H9 (cell line): ENCODE measurements at regions not wholly inside any gene's neighbourhood (a gene's known extent, or its start where the extent isn't known, plus 50 kb on each side); places are given as distances from the start of the nearest gene placed in this dataset.

Source experiments
- DNase-seq: peaks from one replicate; pipeline ENCODE4 v3.0.0-alpha.2; 2017
- H2AFZ ChIP-seq: one replicate; pipeline ENCODE4 v1.6.1; 2013; ENCODE audit warnings: mild to moderate bottlenecking, low read length, control low read depth, moderate library complexity
- H2AK5ac ChIP-seq: 2 replicates; pipeline ENCODE4 v1.6.1; 2013; ENCODE audit warnings: low read length, control low read depth, mixed read lengths; ENCODE audit not compliant: insufficient read length
- H2BK120ac ChIP-seq: one replicate; pipeline ENCODE4 v1.6.1; 2013; ENCODE audit warnings: low read depth, mild to moderate bottlenecking, low read length, control low read depth, inconsistent platforms; ENCODE audit not compliant: poor library complexity, severe bottlenecking
- H2BK12ac ChIP-seq: 2 replicates; pipeline ENCODE4 v1.6.1; 2013; ENCODE audit warnings: low read length, control low read depth, mixed read lengths, low read depth; ENCODE audit not compliant: insufficient read length
- H2BK15ac ChIP-seq: 2 replicates; pipeline ENCODE4 v1.6.1; 2013; ENCODE audit warnings: low read depth, low read length, control low read depth
- H2BK20ac ChIP-seq: one replicate; pipeline ENCODE4 v1.6.1; 2013; ENCODE audit warnings: low read depth, mild to moderate bottlenecking, low read length, control low read depth, inconsistent platforms; ENCODE audit not compliant: poor library complexity, severe bottlenecking
- H2BK5ac ChIP-seq: 2 replicates; pipeline ENCODE4 v1.6.1; 2013; ENCODE audit warnings: low read length, control low read depth, mixed read lengths; ENCODE audit not compliant: insufficient read length
- H3K14ac ChIP-seq: 2 replicates; pipeline ENCODE4 v1.6.1; 2013; ENCODE audit warnings: low read length, control low read depth; ENCODE audit not compliant: insufficient read depth
- H3K18ac ChIP-seq: 2 replicates; pipeline ENCODE4 v1.6.1; 2013; ENCODE audit warnings: low read depth, mild to moderate bottlenecking, mixed read lengths, low read length, control low read depth; ENCODE audit not compliant: insufficient read length
- H3K23ac ChIP-seq: 2 replicates; pipeline ENCODE4 v1.6.1; 2013; ENCODE audit warnings: low read length, control low read depth, mixed read lengths, low read depth; ENCODE audit not compliant: insufficient read length
- H3K23me2 ChIP-seq: 2 replicates; pipeline ENCODE4 v1.6.1; 2013; ENCODE audit warnings: low read depth, mild to moderate bottlenecking, mixed read lengths, low read length, control low read depth; ENCODE audit not compliant: insufficient read length, poor library complexity, severe bottlenecking
- H3K27ac ChIP-seq: 2 replicates; pipeline ENCODE4 v1.5.1; 2013; ENCODE audit warnings: low read length, control low read depth, mixed read lengths, low read depth; ENCODE audit not compliant: insufficient read length
- H3K27me3 ChIP-seq: 2 replicates; pipeline ENCODE4 v1.6.1; 2013; ENCODE audit warnings: low read length, control low read depth, inconsistent platforms; ENCODE audit not compliant: insufficient read depth
- H3K4ac ChIP-seq: 2 replicates; pipeline ENCODE4 v1.6.1; 2013; ENCODE audit warnings: low read depth, mild to moderate bottlenecking, control low read depth, inconsistent platforms, low read length, moderate library complexity
- H3K4me1 ChIP-seq: 2 replicates; pipeline ENCODE4 v1.6.1; 2013; ENCODE audit warnings: low read length, control low read depth, inconsistent platforms; ENCODE audit not compliant: insufficient read depth
- H3K4me2 ChIP-seq: 2 replicates; pipeline ENCODE4 v1.6.1; 2013; ENCODE audit warnings: low read length, control low read depth, mixed read lengths; ENCODE audit not compliant: insufficient read length, insufficient read depth
- H3K56ac ChIP-seq: 2 replicates; pipeline ENCODE4 v1.6.1; 2013; ENCODE audit warnings: low read depth, mild to moderate bottlenecking, mixed read lengths, low read length, control low read depth; ENCODE audit not compliant: insufficient read length
- H3K79me1 ChIP-seq: 2 replicates; pipeline ENCODE4 v1.6.1; 2013; ENCODE audit warnings: low read depth, mild to moderate bottlenecking, moderate library complexity, low read length, control low read depth, inconsistent platforms; ENCODE audit not compliant: insufficient read depth, poor library complexity, severe bottlenecking
- H3K79me2 ChIP-seq: 2 replicates; pipeline ENCODE4 v1.6.1; 2013; ENCODE audit warnings: low read length, control low read depth, inconsistent platforms; ENCODE audit not compliant: insufficient read depth
- H3K9ac ChIP-seq: 2 replicates; pipeline ENCODE4 v1.6.1; 2013; ENCODE audit warnings: low read length, control low read depth, mixed read lengths; ENCODE audit not compliant: insufficient read length; ENCODE audit errors: extremely low read depth
- H3K9me3 ChIP-seq: one replicate; pipeline ENCODE4 v1.6.1; 2013; ENCODE audit warnings: low read depth, low read length, inconsistent platforms; ENCODE audit not compliant: control insufficient read depth
- H3T11ph ChIP-seq: one replicate; pipeline ENCODE4 v1.6.1; 2013; ENCODE audit warnings: mild to moderate bottlenecking, low read length, control low read depth, inconsistent platforms
- H4K20me1 ChIP-seq: one replicate; pipeline ENCODE4 v1.6.1; 2013; ENCODE audit not compliant: control insufficient read depth, insufficient read length, insufficient read depth
- H4K5ac ChIP-seq: 2 replicates; pipeline ENCODE4 v1.6.1; 2013; ENCODE audit warnings: low read depth, mild to moderate bottlenecking, mixed read lengths, low read length, control low read depth; ENCODE audit not compliant: insufficient read length
- H4K8ac ChIP-seq: replicated peaks from 2 replicates; pipeline ENCODE4 v1.6.1; 2013; ENCODE audit warnings: low read length, control low read depth, mixed read lengths, low read depth; ENCODE audit not compliant: insufficient read length
- H4K91ac ChIP-seq: 2 replicates; pipeline ENCODE4 v1.6.1; 2013; ENCODE audit warnings: low read depth, mild to moderate bottlenecking, moderate library complexity, mixed read lengths, low read length, control low read depth; ENCODE audit not compliant: insufficient read length
- H3K27ac Mint-ChIP-seq, 3 experiments: 2 replicates in 2 of 3; 3 replicates in 1 of 3; pipeline ENCODE4 v1.8.0; 2020 to 2021; ENCODE audit warnings: mixed read lengths in 3 of 3, mild to moderate bottlenecking in 1 of 3, moderate library complexity in 1 of 3
- H3K27me3 Mint-ChIP-seq: 2 replicates; pipeline ENCODE4 v1.8.0; 2021; ENCODE audit warnings: low read depth, mild to moderate bottlenecking, moderate library complexity, mixed read lengths
- H3K36me3 Mint-ChIP-seq, 3 experiments: 2 replicates in 2 of 3; 3 replicates in 1 of 3; pipeline ENCODE4 v1.8.0; 2020 to 2021; ENCODE audit warnings: low read depth in 3 of 3, mixed read lengths in 3 of 3; ENCODE audit not compliant: insufficient read depth in 1 of 3
- H3K4me1 Mint-ChIP-seq, 2 experiments: 2 replicates each; pipeline ENCODE4 v1.8.0; 2020; ENCODE audit warnings: mixed read lengths in 2 of 2
- H3K4me3 Mint-ChIP-seq, 2 experiments: 2 replicates in 1 of 2; 3 replicates in 1 of 2; pipeline ENCODE4 v1.8.0; 2020 to 2021; ENCODE audit warnings: mild to moderate bottlenecking in 2 of 2, mixed read lengths in 2 of 2, moderate library complexity in 1 of 2
- H3K9me3 Mint-ChIP-seq, 2 experiments: 2 replicates in 1 of 2; 3 replicates in 1 of 2; pipeline ENCODE4 v1.8.0; 2020; ENCODE audit warnings: mild to moderate bottlenecking in 2 of 2, mixed read lengths in 2 of 2, moderate library complexity in 1 of 2
- WGBS: extraction: QIAGEN DNeasy Blood & Tissue Kit; methylation state at CpG from one replicate; pipeline ENCODE4 v1.1.7; 2013; ENCODE audit warnings: missing lambda C conversion rate, low lambda C conversion rate, mixed read lengths; ENCODE audit not compliant: insufficient read length; ENCODE audit errors: extremely low coverage; 5-methylcytosine and 5-hydroxymethylcytosine counted together
- TF ChIP-seq, protein P1 (sequence below): fragments of 200-600 bp; sonication (generic); conservative IDR thresholded peaks from 3 replicates; pipeline ENCODE4 v1.8.0; 2021; ENCODE audit warnings: antibody characterized with exemption, mild to moderate bottlenecking

DNA sequence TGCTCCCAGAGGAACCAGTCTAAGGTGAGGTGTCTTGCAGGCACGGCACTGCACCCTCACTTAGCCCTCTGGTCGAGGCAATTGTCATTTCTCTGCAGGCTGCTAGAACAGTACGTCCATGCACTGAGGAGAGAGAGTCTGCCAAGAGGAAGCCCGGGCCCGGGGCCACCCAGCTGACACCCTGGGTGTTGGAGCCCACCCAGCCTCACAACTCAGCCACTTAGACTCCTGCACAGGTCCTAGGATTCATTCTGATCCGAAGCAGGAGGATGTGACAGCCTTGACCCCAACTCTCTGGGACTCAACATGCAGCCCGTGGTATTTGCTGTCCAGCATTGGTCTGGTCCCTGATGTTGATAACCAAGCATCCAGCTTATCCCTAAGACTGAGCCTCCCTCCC lies 111.9 kb downstream of the ADSS2 start:
- Histone ChIP-seq H3K27me3 (no peaks in the 10 kb centered on the region), H3K79me1 (no peaks in the 10 kb centered on the region), H2BK15ac (no peak overlapping the region), H3K4me1 (peaks cover 3% of the 10 kb centered on the region; the same call in 1 of the 2 replicates), H2BK5ac (no peak overlapping the region), H3T11ph (no peak overlapping the region), H3K4ac (no peak overlapping the region), H3K18ac (no peak overlapping the region), H4K91ac (no peak overlapping the region), H4K20me1 (no peaks in the 10 kb centered on the region), H2BK12ac (no peak overlapping the region), H2AFZ (no peak overlapping the region), H2BK120ac (no peak overlapping the region), H3K23me2 (no peaks in the 10 kb centered on the region), H3K4me2 (no peak overlapping the region), H3K14ac (no peak overlapping the region), H3K9ac (no peak overlapping the region), H3K27ac (no peak overlapping the region), H2BK20ac (no peak overlapping the region), H3K79me2 (no peaks in the 10 kb centered on the region), H2AK5ac (no peak overlapping the region), H3K56ac (no peak overlapping the region), H4K8ac (no peak overlapping the region), H3K23ac (no peak overlapping the region), H4K5ac (no peak overlapping the region), H3K9me3 (no peaks in the 10 kb centered on the region)
- Mint-ChIP-seq H3K36me3 (no peaks in the 10 kb centered on the region), H3K27me3 (no peaks in the 10 kb centered on the region), H3K4me3 (no peak overlapping the region), H3K27ac (peak overlapping the region in 1 of 3 experiments; percentile 85; a peak in 2 of 7 replicates), H3K9me3 (no peaks in the 10 kb centered on the region), H3K4me1 (peaks cover 32 to 35% of the 10 kb centered on the region in 2 experiments)
- TF ChIP-seq, protein P1, sequence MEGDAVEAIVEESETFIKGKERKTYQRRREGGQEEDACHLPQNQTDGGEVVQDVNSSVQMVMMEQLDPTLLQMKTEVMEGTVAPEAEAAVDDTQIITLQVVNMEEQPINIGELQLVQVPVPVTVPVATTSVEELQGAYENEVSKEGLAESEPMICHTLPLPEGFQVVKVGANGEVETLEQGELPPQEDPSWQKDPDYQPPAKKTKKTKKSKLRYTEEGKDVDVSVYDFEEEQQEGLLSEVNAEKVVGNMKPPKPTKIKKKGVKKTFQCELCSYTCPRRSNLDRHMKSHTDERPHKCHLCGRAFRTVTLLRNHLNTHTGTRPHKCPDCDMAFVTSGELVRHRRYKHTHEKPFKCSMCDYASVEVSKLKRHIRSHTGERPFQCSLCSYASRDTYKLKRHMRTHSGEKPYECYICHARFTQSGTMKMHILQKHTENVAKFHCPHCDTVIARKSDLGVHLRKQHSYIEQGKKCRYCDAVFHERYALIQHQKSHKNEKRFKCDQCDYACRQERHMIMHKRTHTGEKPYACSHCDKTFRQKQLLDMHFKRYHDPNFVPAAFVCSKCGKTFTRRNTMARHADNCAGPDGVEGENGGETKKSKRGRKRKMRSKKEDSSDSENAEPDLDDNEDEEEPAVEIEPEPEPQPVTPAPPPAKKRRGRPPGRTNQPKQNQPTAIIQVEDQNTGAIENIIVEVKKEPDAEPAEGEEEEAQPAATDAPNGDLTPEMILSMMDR: no peak
- DNase-seq: peak; percentile 26
- WGBS: no CpG with 5 or more reads among the region's 7 CpGs
